ENCODE measurements at regions not wholly inside any gene's neighbourhood (a gene's known extent, or its start where the extent isn't known, plus 50 kb on each side); places are given as distances from the start of the nearest gene placed in this dataset.

DNA sequence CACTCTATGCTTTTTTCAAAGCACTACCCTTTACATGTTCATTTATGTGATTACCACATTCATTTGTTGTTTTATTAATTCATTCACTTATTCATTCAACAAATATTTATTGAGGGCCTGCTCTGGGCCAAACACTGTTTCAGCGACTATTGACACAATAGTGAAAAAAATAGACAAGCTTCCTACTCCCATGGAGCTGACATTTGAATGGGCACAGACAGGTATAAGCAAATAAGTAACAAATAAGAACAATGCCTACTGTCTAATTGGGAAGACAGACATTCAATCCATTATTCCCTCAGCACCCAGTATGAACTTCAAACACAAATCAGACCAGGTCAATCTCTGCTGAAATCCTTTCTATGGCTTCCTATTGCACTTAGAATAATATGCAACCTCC, 156.9 kb upstream of the NR3C1 start:
- TF ChIP-seq, protein P1, sequence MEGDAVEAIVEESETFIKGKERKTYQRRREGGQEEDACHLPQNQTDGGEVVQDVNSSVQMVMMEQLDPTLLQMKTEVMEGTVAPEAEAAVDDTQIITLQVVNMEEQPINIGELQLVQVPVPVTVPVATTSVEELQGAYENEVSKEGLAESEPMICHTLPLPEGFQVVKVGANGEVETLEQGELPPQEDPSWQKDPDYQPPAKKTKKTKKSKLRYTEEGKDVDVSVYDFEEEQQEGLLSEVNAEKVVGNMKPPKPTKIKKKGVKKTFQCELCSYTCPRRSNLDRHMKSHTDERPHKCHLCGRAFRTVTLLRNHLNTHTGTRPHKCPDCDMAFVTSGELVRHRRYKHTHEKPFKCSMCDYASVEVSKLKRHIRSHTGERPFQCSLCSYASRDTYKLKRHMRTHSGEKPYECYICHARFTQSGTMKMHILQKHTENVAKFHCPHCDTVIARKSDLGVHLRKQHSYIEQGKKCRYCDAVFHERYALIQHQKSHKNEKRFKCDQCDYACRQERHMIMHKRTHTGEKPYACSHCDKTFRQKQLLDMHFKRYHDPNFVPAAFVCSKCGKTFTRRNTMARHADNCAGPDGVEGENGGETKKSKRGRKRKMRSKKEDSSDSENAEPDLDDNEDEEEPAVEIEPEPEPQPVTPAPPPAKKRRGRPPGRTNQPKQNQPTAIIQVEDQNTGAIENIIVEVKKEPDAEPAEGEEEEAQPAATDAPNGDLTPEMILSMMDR (IDR thresholded peaks at IDR 0.05; ENCODE audit: poor library complexity) = no peak
- no peak for TF ChIP-seq EZH2 (IDR thresholded peaks at IDR 0.05; ENCODE audit: borderline replicate concordance)
- TF ChIP-seq EZH2phosphoT487 (IDR thresholded peaks at IDR 0.05; ENCODE audit: low read depth, severe bottlenecking, unreplicated experiment) = no peak

Data from hepatocyte (in vitro differentiated cells).